ENCODE measurements at regions not wholly inside any gene's neighbourhood (a gene's known extent, or its start where the extent isn't known, plus 50 kb on each side); places are given as distances from the start of the nearest gene placed in this dataset.

DNA sequence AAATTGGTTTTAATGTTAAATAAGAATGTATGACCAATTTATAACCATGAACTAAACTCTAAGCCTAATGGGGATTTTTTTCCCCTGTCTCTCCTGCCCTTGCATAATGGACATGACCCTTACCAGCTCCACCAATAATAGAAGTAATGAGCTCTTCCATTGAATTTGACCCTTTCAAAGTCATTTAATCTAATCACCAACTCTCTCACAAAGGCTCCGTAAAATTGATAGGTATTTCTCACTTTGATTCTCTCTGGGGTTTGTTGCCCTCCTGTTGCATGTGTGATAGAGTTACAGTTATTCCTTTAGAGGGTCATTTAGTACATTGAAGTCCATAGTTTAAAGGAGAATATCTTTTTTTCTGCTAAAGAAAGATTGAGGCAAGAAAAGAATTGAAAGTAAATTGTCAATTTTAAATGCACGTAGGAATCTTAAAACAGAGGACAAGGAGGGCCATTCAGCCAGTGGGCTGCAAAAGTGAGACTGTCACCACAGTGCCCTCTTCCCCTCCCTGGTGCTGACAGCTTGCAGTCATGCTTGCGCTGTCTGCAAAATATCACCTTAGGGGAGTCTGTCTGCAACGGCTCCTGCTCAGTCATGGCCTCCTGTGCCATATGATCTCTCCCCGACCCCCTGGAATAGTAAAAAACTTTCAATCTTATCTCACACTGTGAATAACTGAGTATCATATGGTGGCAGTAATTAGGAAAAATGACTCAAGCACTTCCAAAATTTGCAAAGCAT lies 307.5 kb upstream of the GNPDA2 start (continued):
- TF ChIP-seq, protein P1, sequence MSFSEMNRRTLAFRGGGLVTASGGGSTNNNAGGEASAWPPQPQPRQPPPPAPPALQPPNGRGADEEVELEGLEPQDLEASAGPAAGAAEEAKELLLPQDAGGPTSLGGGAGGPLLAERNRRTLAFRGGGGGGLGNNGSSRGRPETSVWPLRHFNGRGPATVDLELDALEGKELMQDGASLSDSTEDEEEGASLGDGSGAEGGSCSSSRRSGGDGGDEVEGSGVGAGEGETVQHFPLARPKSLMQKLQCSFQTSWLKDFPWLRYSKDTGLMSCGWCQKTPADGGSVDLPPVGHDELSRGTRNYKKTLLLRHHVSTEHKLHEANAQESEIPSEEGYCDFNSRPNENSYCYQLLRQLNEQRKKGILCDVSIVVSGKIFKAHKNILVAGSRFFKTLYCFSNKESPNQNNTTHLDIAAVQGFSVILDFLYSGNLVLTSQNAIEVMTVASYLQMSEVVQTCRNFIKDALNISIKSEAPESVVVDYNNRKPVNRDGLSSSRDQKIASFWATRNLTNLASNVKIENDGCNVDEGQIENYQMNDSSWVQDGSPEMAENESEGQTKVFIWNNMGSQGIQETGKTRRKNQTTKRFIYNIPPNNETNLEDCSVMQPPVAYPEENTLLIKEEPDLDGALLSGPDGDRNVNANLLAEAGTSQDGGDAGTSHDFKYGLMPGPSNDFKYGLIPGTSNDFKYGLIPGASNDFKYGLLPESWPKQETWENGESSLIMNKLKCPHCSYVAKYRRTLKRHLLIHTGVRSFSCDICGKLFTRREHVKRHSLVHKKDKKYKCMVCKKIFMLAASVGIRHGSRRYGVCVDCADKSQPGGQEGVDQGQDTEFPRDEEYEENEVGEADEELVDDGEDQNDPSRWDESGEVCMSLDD (CRISPR knock-in tag; IDR thresholded peaks at IDR 0.05; ENCODE audit: borderline replicate concordance) = no peak
- no peak for TF ChIP-seq RNF2 (conservative IDR thresholded peaks at IDR 0.05; ENCODE audit: low read depth)

DNA sequence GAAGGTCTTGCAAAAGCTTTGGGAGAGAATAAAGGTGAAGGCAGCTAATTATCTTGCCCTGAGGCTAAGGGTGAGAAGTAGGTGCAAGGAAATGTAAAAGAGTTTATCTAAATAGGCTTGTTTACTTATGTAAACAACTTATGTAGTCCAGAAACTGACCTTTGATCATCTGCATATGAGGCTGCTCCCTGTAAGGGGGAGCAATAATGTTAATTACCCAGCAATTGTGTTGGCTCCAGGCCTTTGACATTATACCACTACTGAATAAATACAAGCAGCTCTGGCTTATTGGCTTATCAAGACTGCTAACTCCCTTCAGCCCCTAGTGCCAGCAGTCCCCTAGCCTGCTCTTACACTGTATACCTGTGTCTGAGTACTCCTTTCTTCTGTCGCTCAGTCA lies 303.7 kb upstream of the GNPDA2 start:
- ATAC-seq (no peak), FAIRE-seq (no peak), DNase-seq (ENCODE audit: low spot score) (no peak)
- intact Hi-C loops (cut with micrococcal nuclease; ENCODE audit: unreplicated experiment) (no loop called here), in situ Hi-C loops (cut with HindIII; ENCODE audit: extremely low pct_ligation_motif_present, low pct_unique_long_range_greater_than_20kb) (no loop called here)
- no peak overlapping the region for H3K4me3 ChIP-seq (replicated peaks in 1 of 3; ENCODE audit: insufficient read depth in 1 of 3, low read depth in 2 of 3, low read length in 3 of 3)
- no peak overlapping the region for H3K27ac ChIP-seq (ENCODE audit: extremely low read length, insufficient read depth, low read length)
- no peaks in the 10 kb centered on the region for H3K4me1 ChIP-seq (ENCODE audit: insufficient read depth, low read length)
- no peak overlapping the region for H2AFZ ChIP-seq (ENCODE audit: low read length)
- no peak for TF ChIP-seq ZNF558 (CRISPR knock-in tag; IDR thresholded peaks at IDR 0.05; ENCODE audit: borderline replicate concordance)
- no peak for TF ChIP-seq SYNCRIP (IDR thresholded peaks at IDR 0.05; ENCODE audit: insufficient read depth, low read depth, low read length)
- TF ChIP-seq, protein P2, sequence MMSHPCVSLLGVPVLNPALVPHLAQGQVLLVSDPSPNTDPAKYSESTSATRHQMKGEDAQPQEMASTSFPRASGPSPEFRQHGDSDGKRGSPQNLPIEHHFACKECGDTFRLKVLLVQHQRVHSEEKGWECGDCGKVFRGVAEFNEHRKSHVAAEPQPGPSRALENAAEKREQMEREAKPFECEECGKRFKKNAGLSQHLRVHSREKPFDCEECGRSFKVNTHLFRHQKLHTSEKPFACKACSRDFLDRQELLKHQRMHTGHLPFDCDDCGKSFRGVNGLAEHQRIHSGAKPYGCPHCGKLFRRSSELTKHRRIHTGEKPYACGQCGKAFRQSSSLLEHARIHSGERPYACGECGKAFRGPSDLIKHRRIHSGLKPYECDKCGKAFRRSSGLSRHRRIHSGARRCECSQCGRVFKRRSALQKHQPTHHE (CRISPR knock-in tag; IDR thresholded peaks at IDR 0.05; ENCODE audit: borderline replicate concordance) = no peak
- no peak for TF ChIP-seq NFE2L2 (IDR thresholded peaks at IDR 0.05; ENCODE audit: low read length)
- TF ChIP-seq ZNF883 (CRISPR knock-in tag; IDR thresholded peaks at IDR 0.05; ENCODE audit: not compliant biosample characterization) = no peak
- no peak for TF ChIP-seq TRIM24 (CRISPR knock-in tag; IDR thresholded peaks at IDR 0.05)
- TF ChIP-seq SSRP1 (CRISPR knock-in tag; IDR thresholded peaks at IDR 0.05) = no peak
- no peak for TF ChIP-seq HMG20A (CRISPR knock-in tag; IDR thresholded peaks at IDR 0.05; ENCODE audit: borderline replicate concordance)
- TF ChIP-seq, protein P1 (CRISPR knock-in tag; IDR thresholded peaks at IDR 0.05; ENCODE audit: borderline replicate concordance) = no peak
- TF ChIP-seq RBAK (CRISPR knock-in tag; IDR thresholded peaks at IDR 0.05) = no peak
- no peak for TF ChIP-seq ZNF878 (CRISPR knock-in tag; IDR thresholded peaks at IDR 0.05)
- TF ChIP-seq ZBTB38 (CRISPR knock-in tag; IDR thresholded peaks at IDR 0.05) = no peak
- no TSS peak for BruUV-seq (replicated peaks)
- no peaks in the 10 kb centered on the region for H3K27me3 ChIP-seq (ENCODE audit: control insufficient read depth in 1 of 2, insufficient read depth in 2 of 2, low read length in 2 of 2)
- POLR2A ChIA-PET = no interaction called here
- CTCF ChIA-PET (ENCODE audit: low intra/inter-chr PET ratio, low total read pairs) = no interaction called here
- H3K79me2 ChIP-seq (ENCODE audit: insufficient read depth, low read length) = no peaks in the 10 kb centered on the region
- no peak overlapping the region for H3K4me2 ChIP-seq (ENCODE audit: low read depth, low read length)
- WGBS (ENCODE audit: low lambda C conversion rate) = 47% methylated on average over 1 of the region's 1 CpG
- H3K9ac ChIP-seq (ENCODE audit: insufficient read depth, low read depth, low read length) = no peak overlapping the region
- H3K36me3 ChIP-seq (replicated peaks in 1 of 2; ENCODE audit: control insufficient read depth in 1 of 2, insufficient read depth in 2 of 2, low read length in 2 of 2) = no peaks in the 10 kb centered on the region
- H3K9me3 ChIP-seq (ENCODE audit: low read length) = peaks cover 56% of the 10 kb centered on the region
- no peaks in the 10 kb centered on the region for H4K20me1 ChIP-seq (ENCODE audit: insufficient read depth, low read length)

Measured in HepG2 (cell line).